ENCODE measurements at regions not wholly inside any gene's neighbourhood (a gene's known extent, or its start where the extent isn't known, plus 50 kb on each side); places are given as distances from the start of the nearest gene placed in this dataset.

DNA sequence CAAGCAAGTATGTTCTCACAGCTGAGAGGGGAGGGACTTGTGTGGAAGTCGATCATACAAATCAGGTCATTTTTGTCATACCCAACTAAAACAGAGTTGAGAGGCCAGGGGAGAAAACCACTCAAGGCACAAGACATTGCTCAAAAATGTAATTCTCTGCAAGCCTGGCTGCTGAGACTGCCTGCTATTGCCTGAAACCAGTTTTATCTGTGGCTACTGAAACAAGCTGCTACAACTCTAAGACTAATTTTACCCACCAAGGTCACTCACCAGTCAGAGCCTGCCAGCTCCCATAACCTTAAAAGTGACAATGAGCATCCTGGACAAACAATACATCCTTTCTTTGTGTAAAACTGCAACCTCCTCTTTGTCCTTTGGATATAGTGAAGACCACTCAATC, 54.1 kb upstream of the CST7 start:
- H3K4me3 ChIP-seq (ENCODE audit: low read length), result no peak overlapping the region
- no peaks in the 10 kb centered on the region for H3K27me3 ChIP-seq (ENCODE audit: control insufficient read depth, insufficient read depth, low read length)
- Mint-ChIP-seq H3K4me1 (no peaks in the 10 kb centered on the region), H3K9me3 (peaks cover 6 to 11% of the 10 kb centered on the region in 2 donors), H3K27ac (no peak overlapping the region), H3K27me3 (ENCODE audit: low read depth in 2 of 2) (peaks cover 3% of the 10 kb centered on the region in 2 donors), H3K36me3 (peaks cover 15% of the 10 kb centered on the region), H3K4me3 (no peak overlapping the region)
- 71% methylated on average over 1 of the region's 1 CpG for WGBS (ENCODE audit: insufficient coverage)
- H3K9me3 ChIP-seq (ENCODE audit: control insufficient read depth, insufficient read depth, low read length), result peaks cover 12% of the 10 kb centered on the region
- no peak for ATAC-seq
- no peaks in the 10 kb centered on the region for H3K36me3 ChIP-seq (ENCODE audit: control insufficient read depth, insufficient read depth, low read length)
- no peak for DNase-seq
- H3K4me1 ChIP-seq (ENCODE audit: control insufficient read depth, insufficient read depth, low read length), result no peaks in the 10 kb centered on the region
- H3K27ac ChIP-seq (ENCODE audit: low read length), result no peak overlapping the region
- TF ChIP-seq, protein P1, sequence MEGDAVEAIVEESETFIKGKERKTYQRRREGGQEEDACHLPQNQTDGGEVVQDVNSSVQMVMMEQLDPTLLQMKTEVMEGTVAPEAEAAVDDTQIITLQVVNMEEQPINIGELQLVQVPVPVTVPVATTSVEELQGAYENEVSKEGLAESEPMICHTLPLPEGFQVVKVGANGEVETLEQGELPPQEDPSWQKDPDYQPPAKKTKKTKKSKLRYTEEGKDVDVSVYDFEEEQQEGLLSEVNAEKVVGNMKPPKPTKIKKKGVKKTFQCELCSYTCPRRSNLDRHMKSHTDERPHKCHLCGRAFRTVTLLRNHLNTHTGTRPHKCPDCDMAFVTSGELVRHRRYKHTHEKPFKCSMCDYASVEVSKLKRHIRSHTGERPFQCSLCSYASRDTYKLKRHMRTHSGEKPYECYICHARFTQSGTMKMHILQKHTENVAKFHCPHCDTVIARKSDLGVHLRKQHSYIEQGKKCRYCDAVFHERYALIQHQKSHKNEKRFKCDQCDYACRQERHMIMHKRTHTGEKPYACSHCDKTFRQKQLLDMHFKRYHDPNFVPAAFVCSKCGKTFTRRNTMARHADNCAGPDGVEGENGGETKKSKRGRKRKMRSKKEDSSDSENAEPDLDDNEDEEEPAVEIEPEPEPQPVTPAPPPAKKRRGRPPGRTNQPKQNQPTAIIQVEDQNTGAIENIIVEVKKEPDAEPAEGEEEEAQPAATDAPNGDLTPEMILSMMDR (IDR thresholded peaks at IDR 0.05), result no peak
- intact Hi-C loops (cut with micrococcal nuclease), result no loop called here

DNA sequence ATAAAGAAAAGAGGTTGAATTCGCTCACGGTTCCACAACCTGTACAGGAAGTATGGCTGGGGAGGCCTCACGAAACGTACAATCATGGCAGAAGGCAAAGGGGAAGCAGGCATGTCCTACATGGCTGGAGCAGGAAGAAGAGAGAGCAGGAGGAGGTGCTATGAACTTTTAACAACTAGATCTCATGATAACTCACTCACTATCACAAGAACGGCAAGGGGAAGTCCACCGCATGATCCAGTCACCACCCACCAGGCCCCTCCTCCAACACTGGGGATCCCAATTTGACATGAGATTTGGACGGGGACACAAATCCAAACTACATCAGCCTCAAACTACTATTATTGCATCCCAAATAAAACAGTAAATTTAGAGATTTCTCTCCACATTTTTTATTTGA, 53.6 kb upstream of the CST7 start:
- TF ChIP-seq, protein P1 (IDR thresholded peaks at IDR 0.05), result no peak
- Histone ChIP-seq H3K27ac (ENCODE audit: low read length) (no peak overlapping the region), H3K4me1 (ENCODE audit: control insufficient read depth, insufficient read depth, low read length) (no peaks in the 10 kb centered on the region), H3K4me3 (ENCODE audit: low read length) (no peak overlapping the region), H3K36me3 (ENCODE audit: control insufficient read depth, insufficient read depth, low read length) (no peaks in the 10 kb centered on the region), H3K9me3 (ENCODE audit: control insufficient read depth, insufficient read depth, low read length) (peaks cover 16% of the 10 kb centered on the region), H3K27me3 (ENCODE audit: control insufficient read depth, insufficient read depth, low read length) (no peaks in the 10 kb centered on the region)
- DNase-seq, result no peak
- ATAC-seq, result no peak
- Mint-ChIP-seq H3K4me3 (no peak overlapping the region), H3K27ac (no peak overlapping the region), H3K36me3 (peaks cover 15% of the 10 kb centered on the region), H3K4me1 (no peaks in the 10 kb centered on the region), H3K27me3 (ENCODE audit: low read depth in 2 of 2) (peaks cover 0 to 3% of the 10 kb centered on the region in 2 donors), H3K9me3 (peaks cover 6 to 12% of the 10 kb centered on the region in 2 donors)
- intact Hi-C loops (cut with micrococcal nuclease), result no loop called here
- WGBS (ENCODE audit: insufficient coverage), result 56% methylated on average over 7 of the region's 7 CpGs

DNA sequence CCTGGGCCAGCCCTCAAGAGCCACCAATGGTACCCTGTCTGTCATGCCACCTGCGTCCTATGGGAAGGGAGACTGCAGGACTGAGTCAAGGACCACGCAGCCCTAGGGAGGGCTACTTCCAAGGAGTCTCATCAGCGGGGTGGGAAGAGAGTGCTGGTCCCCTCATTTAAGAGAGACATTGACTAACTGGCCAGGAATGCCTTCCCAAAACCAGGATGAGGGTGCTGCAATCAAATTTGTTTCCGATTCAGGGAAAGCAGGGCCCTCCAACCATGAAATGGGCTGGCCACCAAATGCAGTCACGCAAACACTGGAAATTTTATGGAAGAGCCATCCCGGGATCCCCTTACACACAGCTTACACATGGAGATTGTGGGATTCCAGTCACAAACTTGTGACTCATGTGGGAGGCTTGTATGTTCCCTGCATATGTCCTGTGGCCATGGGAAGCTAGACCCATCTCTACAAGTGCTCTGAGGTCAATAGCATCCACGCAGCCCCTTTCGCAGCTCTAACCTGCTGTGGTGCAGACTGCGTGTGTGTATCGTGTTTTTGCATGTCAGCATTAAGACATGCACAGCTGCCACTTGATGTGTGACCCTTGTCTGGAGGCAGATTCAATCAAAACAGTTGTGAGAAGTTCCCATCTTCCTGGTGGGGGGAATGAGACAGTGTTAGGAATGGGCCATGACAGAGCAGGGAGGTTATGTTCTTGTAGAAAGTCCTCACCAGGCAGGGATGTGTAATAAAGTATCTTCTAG, 53.0 kb upstream of the CST7 start:
- Histone ChIP-seq H3K27ac (ENCODE audit: low read length) (no peak overlapping the region), H3K9me3 (ENCODE audit: control insufficient read depth, insufficient read depth, low read length) (peaks cover 16% of the 10 kb centered on the region), H3K4me1 (ENCODE audit: control insufficient read depth, insufficient read depth, low read length) (no peaks in the 10 kb centered on the region), H3K27me3 (ENCODE audit: control insufficient read depth, insufficient read depth, low read length) (no peaks in the 10 kb centered on the region), H3K4me3 (ENCODE audit: low read length) (no peak overlapping the region), H3K36me3 (ENCODE audit: control insufficient read depth, insufficient read depth, low read length) (no peaks in the 10 kb centered on the region)
- peaks cover 6 to 12% of the 10 kb centered on the region in 2 donors for H3K9me3 Mint-ChIP-seq
- no peak for DNase-seq
- no peak for ATAC-seq
- H3K4me1 Mint-ChIP-seq, result no peaks in the 10 kb centered on the region
- no peak overlapping the region for H3K27ac Mint-ChIP-seq
- 91% methylated on average over 10 of the region's 10 CpGs for WGBS (ENCODE audit: insufficient coverage)
- intact Hi-C loops (cut with micrococcal nuclease), result no loop called here
- H3K27me3 Mint-ChIP-seq (ENCODE audit: low read depth in 2 of 2), result peaks cover 0 to 3% of the 10 kb centered on the region in 2 donors
- no peak overlapping the region for H3K4me3 Mint-ChIP-seq
- H3K36me3 Mint-ChIP-seq, result peaks cover 15% of the 10 kb centered on the region
- TF ChIP-seq, protein P1 (IDR thresholded peaks at IDR 0.05), result no peak

DNA sequence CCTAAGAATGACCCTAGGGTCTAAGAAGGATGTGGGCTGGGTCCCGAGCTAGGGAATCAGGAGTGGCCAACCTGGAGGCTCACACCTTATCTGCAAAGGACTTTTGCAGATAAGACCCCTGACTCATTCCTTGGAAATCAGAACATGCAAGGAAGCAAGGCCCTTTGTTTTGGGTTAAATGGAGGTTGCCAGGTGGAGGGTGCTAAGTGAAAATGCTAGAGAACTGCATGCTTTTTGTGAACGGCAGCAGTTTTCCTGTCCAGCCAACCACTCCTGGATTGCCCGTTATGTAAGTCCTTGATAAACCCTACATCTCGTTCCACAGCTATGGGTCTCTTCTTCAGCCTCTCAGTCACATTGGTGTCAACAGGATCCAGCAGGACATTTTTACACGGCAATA, 52.1 kb upstream of the CST7 start:
- Histone ChIP-seq H3K27ac (ENCODE audit: low read length) (no peak overlapping the region), H3K36me3 (ENCODE audit: control insufficient read depth, insufficient read depth, low read length) (no peaks in the 10 kb centered on the region), H3K9me3 (ENCODE audit: control insufficient read depth, insufficient read depth, low read length) (peaks cover 16% of the 10 kb centered on the region), H3K4me1 (ENCODE audit: control insufficient read depth, insufficient read depth, low read length) (no peaks in the 10 kb centered on the region), H3K4me3 (ENCODE audit: low read length) (no peak overlapping the region), H3K27me3 (ENCODE audit: control insufficient read depth, insufficient read depth, low read length) (no peaks in the 10 kb centered on the region)
- ATAC-seq (no peak), DNase-seq (no peak)
- intact Hi-C loops (cut with micrococcal nuclease), result no loop called here
- TF ChIP-seq, protein P1 (IDR thresholded peaks at IDR 0.05), result no peak
- WGBS (ENCODE audit: insufficient coverage), result 85% methylated on average over 5 of the region's 5 CpGs
- H3K36me3 Mint-ChIP-seq, result peaks cover 15% of the 10 kb centered on the region
- peaks cover 6 to 12% of the 10 kb centered on the region in 2 donors for H3K9me3 Mint-ChIP-seq
- H3K4me3 Mint-ChIP-seq, result no peak overlapping the region
- H3K27me3 Mint-ChIP-seq (ENCODE audit: low read depth in 2 of 2), result no peaks in the 10 kb centered on the region
- no peak overlapping the region for H3K27ac Mint-ChIP-seq
- no peaks in the 10 kb centered on the region for H3K4me1 Mint-ChIP-seq
